Stomach (tissue), 4 donors: ENCODE measurements at regions not wholly inside any gene's neighbourhood (a gene's known extent, or its start where the extent isn't known, plus 50 kb on each side); places are given as distances from the start of the nearest gene placed in this dataset.

Experiments used
- CTCF ChIP-seq, 7 experiments: fragments of 450-650 bp in 4 of 7; fragments of 200-600 bp in 3 of 7; sonication (generic) in 3 of 7; IDR thresholded peaks; one replicate each; pipeline ENCODE4 v1.5.1; 2016 to 2019; ENCODE audit warnings: antibody characterized with exemption in 7 of 7, control low read depth in 2 of 7, mild to moderate bottlenecking in 1 of 7
- POLR2A ChIP-seq, 4 donors: fragments of 450-650 bp; IDR thresholded peaks; one replicate each; pipeline ENCODE4 v1.6.1; 2016; ENCODE audit warnings: antibody characterized with exemption in 4 of 4, control low read depth in 2 of 4, mild to moderate bottlenecking in 1 of 4, moderate library complexity in 1 of 4

DNA sequence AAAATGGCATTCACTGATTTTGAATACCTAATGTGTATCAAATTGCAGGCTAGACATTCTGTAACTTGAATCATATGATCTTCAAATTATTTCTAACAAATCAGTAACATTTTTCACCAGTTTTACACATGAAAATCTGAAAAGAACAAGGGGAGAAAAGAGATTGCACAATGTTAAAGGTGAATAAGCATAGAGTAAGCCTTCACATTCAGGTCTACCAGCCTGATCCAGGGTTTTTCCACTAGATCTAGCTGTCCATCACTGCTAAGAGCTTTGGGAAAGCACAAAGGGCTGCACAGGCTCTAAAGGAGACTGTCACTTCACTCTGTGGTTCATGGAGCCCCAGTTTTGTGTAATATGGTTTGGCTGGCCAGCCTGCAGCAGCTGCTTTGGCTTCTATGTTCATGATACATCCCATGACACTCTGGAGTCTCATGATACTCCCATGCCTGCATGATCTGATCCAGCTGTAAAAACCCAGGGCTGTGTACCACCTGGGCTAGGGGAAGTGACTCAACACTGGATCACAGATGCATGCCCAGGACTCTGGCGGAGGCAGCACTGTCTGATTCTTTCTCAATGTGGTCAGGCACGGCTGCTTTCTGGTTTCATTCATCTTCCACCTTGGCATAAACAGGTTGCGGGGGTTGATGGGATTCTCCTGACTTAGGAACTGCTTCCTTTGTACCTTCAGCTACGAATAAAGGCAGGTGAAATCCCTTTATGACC lies 859.7 kb downstream of the GALC start:
- TF ChIP-seq CTCF (IDR thresholded peaks at IDR 0.05) = no peak
- no peak for TF ChIP-seq POLR2A (IDR thresholded peaks at IDR 0.05)
